HG02852 (cell line): ENCODE measurements at regions not wholly inside any gene's neighbourhood (a gene's known extent, or its start where the extent isn't known, plus 50 kb on each side); places are given as distances from the start of the nearest gene placed in this dataset.
"Not testable (repeated sequence)": the region's sequence is repeated elsewhere in the genome, so short reads cannot be mapped to it uniquely, and the experiment has no call there.

Experiments used
- ATAC-seq: cut with Tn5 transposase; IDR thresholded peaks from one replicate; pipeline ENCODE4 v1.9.1; 2021; ENCODE audit warnings: mild to moderate bottlenecking, moderate library complexity; ENCODE audit not compliant: unreplicated experiment

DNA sequence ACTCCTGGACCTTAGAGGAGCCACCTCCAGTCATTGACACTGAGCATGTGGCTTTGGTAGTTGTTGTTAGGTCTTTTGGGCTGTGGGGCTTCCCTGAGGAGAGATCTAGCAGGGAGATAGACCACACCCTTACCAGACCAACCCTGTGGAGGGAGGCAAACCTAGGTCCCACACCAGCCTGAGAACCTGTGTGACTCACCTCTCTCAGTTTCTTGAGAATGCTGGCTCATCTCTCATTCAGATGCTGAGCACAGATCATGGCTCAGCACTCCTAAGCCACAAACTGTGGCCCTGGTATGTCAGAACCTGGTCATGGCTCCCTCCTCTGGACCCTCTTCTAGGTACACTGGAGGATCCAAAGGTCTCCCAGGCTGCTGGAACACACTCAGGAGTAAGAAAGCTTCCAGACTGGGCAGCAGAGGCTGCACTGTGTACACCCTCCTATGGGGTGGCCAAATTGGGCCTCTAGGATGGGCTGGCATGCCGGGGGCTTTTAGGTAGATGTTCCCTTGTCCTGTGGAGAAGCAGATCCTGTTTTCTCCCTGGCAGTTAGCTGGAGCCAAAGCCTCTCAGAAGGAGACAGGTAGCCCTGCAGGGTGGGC, 1294.5 kb downstream of the KHDRBS2 start:
- ATAC-seq = no peak

DNA sequence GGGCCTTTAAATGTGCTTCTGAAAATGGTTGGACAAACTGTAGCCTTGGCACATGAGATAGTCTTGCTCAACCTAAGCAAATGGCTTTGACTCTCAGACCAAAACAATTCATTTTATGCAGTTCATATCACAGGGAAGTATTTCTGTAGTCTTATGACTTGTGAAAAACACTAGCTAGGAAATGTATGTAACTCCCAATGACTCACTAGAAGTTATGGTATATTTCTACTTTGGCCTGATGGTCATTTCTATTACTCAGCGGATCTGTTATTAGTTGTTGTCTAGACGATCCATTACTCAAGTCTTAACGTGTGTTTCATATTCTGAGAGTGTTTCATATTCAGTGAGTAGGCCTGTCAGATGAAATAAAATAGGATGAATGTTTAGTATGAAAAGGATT, 1333.5 kb downstream of the KHDRBS2 start:
- ATAC-seq = no peak

DNA sequence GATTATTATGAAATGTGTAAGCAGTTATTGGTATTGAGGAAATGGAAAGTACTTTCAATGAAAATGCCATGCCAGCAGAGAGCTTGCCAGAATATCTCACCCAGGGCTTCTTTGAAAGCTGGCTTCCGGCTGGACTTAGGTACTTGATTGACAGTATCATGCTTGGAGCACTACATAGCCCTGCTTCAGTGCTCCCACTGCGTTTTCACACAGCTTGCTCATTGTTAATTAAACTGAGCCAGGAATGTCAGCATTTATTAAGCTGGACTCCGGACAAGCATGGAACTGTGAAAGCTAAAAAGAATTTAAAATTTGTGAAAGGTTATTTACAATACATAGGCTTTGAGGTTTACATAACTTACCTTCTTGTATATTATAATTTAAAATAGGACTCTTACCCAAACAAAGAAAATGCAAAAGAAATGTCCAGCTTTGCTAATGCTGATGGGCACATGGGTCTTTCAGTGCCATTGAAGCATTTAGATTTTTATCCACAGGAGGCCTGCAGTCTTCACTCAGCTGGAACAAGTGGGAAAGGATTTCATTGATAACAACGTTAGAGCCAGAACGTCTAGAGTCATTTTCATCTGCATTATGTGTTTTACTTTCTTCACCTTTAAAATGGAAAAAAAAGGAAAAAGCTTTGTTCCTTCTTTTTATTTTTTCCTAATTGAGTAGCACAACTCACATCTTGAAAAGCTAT, 1335.7 kb downstream of the KHDRBS2 start:
- not testable (repeated sequence) for ATAC-seq

DNA sequence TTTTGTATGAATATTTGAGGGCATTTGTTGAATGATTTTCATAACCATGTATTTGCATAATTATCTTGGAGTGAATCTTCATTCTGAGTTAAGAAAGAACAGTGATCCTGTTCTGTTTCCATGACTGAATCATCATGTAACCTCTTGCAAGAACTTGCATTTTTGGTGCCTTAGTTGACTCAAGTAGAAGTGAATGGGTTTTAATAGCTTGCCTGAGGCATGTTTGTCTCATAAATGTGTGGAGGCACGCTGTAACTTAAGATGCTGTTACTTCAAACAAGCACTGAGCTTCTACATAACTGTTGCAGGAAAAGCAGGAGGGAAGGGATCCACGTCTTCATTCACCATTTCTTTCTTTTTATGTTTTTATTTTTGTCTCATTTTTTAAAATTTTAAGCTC, 1338.6 kb downstream of the KHDRBS2 start:
- not testable (repeated sequence) for ATAC-seq

DNA sequence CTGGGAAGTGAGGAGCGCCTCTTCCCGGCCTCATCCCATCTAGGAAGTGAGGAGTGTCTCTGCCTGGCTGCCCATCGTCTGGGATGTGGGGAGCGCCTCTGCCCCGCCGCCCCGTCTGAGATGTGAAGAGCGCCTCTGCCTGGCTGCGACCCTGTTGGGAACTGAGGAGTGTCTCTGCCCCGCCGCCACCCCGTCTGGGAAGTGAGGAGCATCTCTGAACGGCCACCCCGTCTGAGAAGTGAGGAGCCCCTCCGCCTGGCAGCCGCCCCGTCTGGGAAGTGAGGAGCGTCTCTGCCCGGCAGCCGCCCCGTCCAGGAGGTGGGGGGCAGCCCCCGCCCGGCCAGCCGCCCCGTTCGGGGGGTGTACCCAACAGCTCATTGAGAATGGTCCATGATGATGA, 1341.2 kb downstream of the KHDRBS2 start:
- not testable (repeated sequence) for ATAC-seq

DNA sequence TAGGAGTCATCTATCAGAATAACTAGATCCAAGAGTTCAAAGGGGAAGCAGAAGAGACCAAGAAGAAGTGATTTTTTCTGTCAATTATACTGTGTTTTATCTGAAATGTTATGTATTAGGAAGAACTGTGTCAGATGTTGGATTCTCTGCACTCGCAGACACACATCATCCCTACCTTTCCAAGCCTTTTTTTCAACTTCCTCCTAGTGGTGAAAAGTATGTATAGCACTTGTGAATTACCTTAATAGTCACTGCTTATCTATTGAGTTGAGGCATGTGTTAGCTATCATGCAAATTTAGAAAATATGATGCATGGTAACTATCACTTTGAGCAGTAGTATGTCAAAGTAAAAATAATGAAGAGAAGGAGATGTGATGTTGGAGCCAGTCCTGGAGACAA, 1350.1 kb downstream of the KHDRBS2 start:
- ATAC-seq = peak; percentile 72

DNA sequence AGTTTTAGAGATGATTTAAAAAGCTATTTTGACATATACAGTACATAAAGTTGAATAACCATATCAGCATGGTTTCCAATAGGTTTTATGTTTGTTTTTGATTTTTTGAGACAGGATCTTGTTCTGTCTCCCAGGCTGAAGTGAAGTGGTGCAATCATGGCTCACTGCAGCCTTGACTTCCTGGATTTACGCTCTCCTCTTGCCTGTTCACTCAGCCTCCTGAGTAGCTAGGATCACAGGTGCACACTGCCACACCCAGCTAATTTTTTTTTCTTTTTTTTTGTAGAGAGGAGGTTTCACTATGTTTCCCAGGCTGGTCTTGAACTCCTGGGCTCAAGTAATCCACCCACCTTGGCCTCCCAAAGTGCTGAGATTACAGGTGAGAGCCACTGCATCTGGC, 1366.4 kb downstream of the KHDRBS2 start:
- ATAC-seq = not testable (repeated sequence)

DNA sequence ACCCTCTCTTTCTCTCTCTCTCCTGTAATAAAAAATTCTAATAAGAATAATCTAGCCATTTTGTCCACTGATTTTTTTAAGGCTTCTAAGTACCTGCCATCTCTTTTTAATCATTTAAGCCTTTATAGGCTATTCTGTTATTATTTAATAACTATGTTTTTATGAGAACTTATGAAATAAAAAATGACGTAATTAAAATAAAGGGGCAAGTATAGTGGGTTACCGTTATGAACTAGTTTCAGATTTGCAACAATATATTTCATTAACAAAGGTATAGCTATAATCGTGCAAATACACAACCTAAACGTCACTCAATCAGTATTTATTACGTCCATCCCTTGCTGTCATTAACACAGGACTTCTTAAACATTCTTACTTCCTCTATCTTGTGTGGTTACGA, 1382.2 kb downstream of the KHDRBS2 start:
- ATAC-seq = not testable (repeated sequence)

DNA sequence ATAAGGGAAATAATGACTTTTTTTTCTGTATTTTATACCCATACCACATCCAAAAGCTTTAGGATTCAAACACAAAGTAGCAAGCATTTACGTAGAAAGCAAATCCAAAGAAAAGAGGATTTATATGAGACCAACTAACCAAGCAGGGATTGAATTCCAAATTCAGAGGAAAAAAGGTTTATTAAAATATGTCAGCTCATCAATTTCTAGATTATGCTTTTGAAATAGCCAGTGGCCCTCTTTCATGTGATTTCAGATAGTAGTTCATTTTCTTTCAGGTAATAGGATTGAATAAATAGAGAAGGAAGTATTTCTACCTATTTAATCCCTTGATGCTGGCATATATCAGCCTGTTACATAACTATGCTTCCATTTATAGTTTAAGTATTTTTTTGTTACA, 1392.7 kb downstream of the KHDRBS2 start:
- ATAC-seq = not testable (repeated sequence)

DNA sequence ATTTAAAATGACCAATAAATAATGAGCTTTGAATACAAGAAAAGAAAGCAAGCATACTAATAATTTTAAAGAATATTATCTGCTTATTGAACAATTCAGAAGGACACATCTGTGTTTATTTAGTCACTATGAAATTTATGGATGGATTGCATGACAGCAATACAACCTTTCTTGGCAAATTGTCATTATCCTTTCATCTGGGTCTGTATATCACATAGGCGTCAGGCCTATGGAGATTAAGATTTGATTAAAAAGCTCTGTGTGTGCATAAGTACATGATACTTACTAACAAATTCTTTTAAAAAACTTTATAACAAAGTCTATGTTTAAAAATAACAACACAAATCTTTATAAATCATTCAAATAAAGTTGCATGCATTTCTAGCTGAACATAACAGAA, 1394.4 kb downstream of the KHDRBS2 start:
- no peak for ATAC-seq

DNA sequence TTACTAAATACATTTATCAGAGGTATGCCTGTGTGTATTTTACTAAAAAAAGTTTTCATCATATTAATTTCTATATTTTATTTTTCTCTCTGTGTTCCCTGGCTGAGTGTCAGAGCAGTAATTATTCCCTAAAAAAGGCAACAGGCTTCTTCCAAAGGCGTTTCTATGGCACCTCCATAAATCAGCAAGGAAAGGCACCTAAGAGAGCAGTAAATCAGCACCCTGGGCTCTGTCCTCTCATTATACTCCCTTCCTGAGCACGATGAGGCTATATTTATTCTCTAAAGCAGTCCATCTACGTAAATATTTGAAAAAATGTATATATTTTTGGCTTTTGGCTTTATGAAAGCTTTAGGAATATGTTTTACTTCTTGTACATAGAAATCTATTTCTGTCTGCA, 1408.6 kb downstream of the KHDRBS2 start:
- not testable (repeated sequence) for ATAC-seq

DNA sequence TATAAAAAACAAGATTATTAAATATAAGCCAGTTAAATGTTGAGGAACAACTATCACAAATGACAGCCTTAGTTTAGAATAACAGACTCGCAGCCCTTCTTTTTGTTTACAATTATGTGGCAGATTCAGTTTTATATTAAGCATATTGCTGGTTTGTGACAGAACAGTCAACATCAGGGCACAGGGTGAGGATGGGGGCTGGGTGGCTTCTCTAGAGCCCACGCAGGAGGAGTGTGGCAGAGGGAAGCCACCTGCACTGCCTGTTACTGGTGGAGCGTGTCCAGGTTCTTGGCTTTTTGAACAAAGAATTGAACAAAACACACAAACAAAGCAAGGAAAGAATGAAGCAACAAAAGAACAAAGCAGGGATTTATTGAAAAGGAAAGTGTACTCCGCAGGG, 1415.2 kb downstream of the KHDRBS2 start:
- not testable (repeated sequence) for ATAC-seq

DNA sequence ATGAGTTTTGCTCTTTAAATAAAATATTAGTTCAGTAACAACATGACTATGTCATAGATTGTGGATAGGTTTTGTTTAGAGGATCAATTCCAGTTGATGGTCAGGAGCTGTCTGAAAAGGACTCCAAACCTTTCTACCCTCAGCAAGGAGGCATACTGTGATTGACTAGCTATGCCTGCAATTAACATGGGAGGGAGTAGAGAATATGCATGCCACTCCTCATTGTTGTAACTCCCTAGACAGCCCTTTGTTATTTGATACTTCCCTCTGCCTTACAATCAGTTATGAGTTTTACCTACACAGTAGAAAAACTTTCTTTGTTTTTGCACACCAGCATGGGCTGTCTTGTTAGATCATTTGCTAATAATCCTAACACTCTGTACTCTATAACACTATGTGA, 1418.5 kb downstream of the KHDRBS2 start:
- no peak for ATAC-seq

DNA sequence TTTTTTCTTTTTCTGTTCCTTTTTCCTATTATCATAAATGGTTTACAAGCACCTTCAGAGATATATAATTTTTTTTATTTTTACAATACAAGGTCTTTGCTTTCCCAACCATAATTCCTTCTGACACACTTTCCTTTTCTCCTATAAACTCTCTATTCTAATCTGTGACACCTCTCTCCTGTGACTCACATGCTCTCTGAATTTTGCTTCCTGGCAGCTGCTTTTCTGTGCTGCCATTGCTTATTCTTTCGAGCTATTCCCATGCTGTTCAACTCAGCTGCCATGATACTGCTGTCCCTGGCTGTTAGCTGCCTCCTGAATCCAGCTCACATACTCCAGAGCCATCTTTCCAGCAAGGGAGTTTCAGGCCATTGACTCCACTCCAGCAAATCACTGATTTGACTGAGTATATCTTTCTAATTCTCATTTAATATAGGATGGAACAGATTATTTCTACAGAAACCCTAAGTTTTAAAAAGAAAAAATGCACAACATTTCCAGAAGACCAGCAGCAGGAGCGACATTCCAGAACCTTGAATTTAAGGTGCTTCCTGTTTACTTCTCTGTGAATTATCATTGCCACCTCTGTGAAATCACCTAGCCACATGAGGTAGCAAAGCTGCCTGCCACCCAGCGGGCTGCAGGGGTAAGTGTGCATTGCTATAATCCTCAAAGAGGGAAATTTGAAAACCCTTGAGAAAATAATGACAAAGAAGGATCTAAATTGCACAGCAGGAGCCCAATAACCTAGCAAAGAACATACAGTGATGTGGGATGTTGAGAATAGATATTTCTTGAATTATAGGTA, 1442.6 kb downstream of the KHDRBS2 start:
- ATAC-seq = not testable (repeated sequence)

DNA sequence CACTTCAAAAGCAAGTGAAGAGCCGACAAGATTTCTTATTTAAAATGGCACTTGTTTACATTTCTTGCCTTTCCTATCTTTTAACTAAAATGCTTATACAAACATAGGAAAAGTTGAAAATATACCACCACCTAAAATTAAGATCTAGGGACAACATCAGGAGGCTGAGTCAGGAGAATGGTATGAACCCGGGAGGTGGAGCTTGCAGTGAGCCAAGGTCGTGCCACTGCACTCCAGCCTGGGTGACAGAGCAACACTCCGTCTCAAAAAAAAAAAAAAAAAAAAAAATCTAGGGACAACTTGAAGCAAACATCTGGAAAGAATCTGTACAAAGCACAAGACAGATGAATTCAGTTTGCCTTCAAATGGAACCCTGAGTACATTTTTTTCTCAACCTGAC, 1455.3 kb downstream of the KHDRBS2 start:
- ATAC-seq = not testable (repeated sequence)

DNA sequence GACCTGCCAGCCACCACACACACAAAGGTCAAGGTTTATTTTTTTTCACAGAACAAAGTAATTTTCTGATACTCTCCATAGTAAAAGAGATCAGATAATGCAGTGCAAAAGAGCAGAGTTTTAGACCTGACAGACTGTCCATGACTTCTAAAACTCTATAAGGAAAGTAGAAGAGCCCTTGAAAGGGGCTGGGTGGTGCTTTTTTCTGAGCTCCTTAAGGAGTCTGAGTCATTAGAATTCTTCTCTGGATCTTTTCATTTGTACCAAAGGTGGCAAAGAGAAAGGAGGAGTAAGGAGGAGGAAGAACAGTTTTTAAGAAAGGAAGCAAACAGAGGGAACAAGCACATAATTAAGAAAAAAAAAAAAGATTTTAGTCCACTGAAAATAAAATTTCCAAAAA, 1463.4 kb downstream of the KHDRBS2 start:
- not testable (repeated sequence) for ATAC-seq

DNA sequence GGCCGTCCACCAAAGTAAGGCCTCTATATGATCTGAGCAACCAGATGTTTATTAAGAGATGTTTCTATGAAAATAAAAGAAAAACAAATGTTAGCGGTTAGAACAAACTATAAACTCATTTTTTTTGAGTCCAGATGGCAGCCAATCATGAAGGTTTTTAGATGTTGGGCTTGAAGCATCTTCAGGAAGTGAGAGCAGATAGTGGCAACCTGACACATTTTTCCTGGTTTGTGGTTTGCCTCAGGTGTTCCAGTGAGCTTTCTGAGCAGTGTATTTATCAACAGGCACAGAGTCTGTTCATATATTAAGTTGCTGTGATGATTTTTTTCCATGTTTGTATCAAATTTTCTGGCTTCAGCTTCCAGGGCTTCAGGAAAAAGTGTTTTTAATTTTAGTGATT, 1468.0 kb downstream of the KHDRBS2 start:
- not testable (repeated sequence) for ATAC-seq

DNA sequence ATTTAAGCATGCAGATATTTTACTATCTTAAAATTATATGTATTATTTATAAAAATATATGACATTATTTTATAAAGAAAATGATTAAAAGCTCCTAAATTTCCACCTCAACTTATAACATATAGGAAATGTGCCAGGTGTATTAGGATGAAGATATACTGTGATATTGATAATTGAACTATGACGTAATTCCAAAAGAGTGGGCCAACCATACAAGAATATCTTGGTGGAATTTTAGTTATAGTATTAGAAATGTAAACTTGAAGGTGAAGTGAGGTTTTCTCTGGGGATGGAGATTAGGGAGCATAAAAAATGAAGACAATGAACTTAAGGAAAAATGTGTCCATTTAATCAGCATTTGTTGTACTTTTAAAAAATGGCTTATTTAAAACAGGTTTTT, 1471.2 kb downstream of the KHDRBS2 start:
- not testable (repeated sequence) for ATAC-seq

DNA sequence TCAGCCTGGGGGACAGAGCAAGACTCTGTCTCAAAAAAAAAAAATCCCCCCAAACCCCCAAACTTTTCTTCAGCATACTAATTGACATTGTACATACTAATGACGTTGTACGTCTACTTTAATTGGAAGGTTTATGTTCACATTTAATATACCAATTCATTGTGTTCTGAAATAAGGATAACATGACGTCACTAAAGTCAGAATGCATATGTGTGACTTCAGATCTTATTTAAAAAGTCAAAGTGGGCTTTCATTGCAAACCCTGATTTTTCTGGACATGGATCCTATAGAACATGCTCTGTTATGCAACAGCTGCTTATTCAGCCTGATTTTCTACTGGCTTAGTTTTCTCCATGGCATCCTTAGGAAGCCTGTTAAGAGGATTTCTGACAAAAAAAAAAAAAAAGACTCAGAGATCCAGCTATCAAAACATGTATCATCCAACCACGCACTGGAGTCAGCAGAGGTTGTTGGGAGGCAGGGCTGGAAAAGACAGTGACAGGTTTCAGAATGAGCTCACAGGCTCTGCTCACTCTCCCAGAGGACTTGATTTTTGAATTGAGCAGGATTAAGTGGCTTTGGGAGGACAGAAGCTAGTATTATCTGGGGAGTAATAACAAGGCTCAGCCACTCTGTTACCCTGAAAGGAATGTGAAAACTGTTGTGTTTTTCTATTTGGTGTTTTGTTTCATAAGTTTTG, 1472.0 kb downstream of the KHDRBS2 start:
- ATAC-seq = not testable (repeated sequence)

DNA sequence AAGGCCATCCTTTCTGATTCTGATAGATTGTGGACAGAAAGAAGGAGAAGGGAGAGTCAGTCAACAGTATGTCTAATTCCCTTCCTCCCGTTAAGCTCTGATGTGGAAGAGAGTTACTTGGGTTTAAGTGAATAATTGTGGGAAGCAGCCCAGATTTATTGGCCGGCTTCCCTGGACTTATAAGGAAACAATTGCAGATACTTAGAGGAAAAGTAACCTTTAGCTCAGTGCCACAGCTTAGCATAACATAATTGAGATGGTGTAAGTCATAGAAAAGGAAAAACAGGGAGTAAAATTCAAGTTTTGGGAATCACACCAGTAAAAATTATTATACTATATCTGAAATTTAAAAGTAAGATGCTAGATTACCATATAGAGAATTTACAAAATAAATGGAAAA, 1475.8 kb downstream of the KHDRBS2 start:
- ATAC-seq = not testable (repeated sequence)

DNA sequence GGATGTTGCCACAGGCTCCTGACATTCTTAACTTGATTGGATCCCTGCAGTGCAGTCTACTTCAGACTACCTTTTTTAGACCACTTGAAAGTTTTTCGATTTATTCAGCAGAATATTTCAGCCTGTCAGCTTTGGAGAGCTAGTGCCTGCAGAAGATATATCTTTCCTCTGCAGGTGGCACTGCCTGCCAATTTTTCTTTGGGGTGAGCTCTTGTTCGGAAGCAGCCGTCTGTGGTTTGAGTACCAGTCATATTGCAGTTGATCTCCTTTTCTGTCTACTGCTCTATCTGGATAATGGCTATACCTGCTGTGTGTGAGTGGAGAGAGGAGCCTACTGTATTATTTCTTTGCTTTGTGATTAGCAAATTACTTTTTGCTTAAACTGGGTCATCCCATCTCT, 1486.9 kb downstream of the KHDRBS2 start:
- not testable (repeated sequence) for ATAC-seq
